ENCODE measurements at regions not wholly inside any gene's neighbourhood (a gene's known extent, or its start where the extent isn't known, plus 50 kb on each side); places are given as distances from the start of the nearest gene placed in this dataset.

DNA sequence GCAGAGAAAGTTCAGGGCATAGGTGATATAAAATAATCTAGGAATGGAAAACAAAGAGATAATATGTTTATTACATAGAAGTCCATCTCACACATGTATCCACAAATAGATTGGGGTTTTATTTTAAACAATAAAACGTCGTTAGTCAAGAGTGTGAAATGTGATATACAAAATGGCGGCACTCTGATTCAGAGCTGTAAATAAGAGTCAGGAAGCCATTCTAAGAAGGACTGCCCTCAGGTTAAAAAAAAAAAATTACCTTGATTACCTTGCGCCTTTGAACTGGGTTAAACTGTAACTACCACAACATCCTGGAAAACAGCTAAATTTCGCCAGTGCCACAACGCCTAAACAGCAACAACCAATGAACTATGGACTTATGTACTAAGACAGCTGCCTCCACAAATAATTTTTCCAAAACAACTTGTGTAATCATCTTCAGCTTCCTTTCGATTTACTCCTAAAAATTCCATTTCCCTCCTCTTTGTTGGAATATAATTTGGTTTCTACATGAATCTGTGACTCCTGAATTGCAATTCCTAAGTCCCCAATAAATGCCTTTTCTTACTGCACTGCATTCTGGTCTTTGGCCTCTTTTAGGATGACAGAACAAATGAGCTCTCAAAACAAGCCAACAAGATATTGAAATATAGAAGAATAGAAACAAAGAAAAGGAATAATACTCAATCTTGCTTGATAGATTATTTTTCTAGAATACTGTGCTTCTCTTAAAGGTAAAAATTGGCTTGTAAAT, 1019.5 kb upstream of the MAP3K7 start:
- no peak for TF ChIP-seq POLR2AphosphoS5 (IDR thresholded peaks at IDR 0.05; ENCODE audit: low read depth, low read length)
- no peak for TF ChIP-seq POLR2A (IDR thresholded peaks at IDR 0.05; ENCODE audit: low read depth, low read length)
